Keratinocyte (primary cell): ENCODE measurements at regions not wholly inside any gene's neighbourhood (a gene's known extent, or its start where the extent isn't known, plus 50 kb on each side); places are given as distances from the start of the nearest gene placed in this dataset.

Experiments
- DNase-seq: peaks from one replicate; pipeline ENCODE4 v3.0.0-alpha.2; 2011; ENCODE audit warnings: low read depth, missing footprints, low spot score
- FAIRE-seq: peaks from 2 replicates; lab custom pipeline; 2011; peaks lifted over from hg19 to GRCh38; lab: Jason Lieb, UNC
- H2AFZ ChIP-seq: 2 replicates; pipeline ENCODE4 v1.6.0; 2012; ENCODE audit warnings: low read length, control low read depth, inconsistent platforms; ENCODE audit not compliant: control insufficient read depth
- H3K27ac ChIP-seq: 2 replicates; pipeline ENCODE4 v1.5.1; 2011; ENCODE audit warnings: low read length; ENCODE audit not compliant: control insufficient read depth, insufficient read depth
- H3K27me3 ChIP-seq: 3 replicates; pipeline ENCODE4 v1.6.0; 2011; ENCODE audit warnings: low read length; ENCODE audit not compliant: control insufficient read depth, insufficient read depth; ENCODE audit errors: extremely low read depth
- H3K36me3 ChIP-seq, 2 experiments: 2 replicates in 1 of 2; 3 replicates in 1 of 2; pipeline ENCODE4 v1.5.1; 2011; ENCODE audit warnings: low read length in 2 of 2, mild to moderate bottlenecking in 1 of 2; ENCODE audit not compliant: control insufficient read depth in 2 of 2, insufficient read depth in 2 of 2; ENCODE audit errors: extremely low read depth in 1 of 2
- H3K4me1 ChIP-seq: 3 replicates; pipeline ENCODE4 v1.5.1; 2011; ENCODE audit warnings: low read length; ENCODE audit not compliant: control insufficient read depth, insufficient read depth; ENCODE audit errors: extremely low read depth
- H3K4me2 ChIP-seq: 3 replicates; pipeline ENCODE4 v1.6.0; 2011; ENCODE audit warnings: low read depth, low read length; ENCODE audit not compliant: control insufficient read depth, insufficient read depth; ENCODE audit errors: extremely low read depth
- H3K4me3 ChIP-seq, 3 experiments: fragments of 200-600 bp in 1 of 3; sonication (generic) in 1 of 3; 2 replicates in 2 of 3; 3 replicates in 1 of 3; pipeline ENCODE4 v1.5.1; 2011 to 2016; ENCODE audit warnings: low read length in 3 of 3, mild to moderate bottlenecking in 3 of 3, control low read depth in 2 of 3, inconsistent platforms in 1 of 3, low read depth in 1 of 3, mixed read lengths in 1 of 3, mixed run types in 1 of 3, moderate library complexity in 1 of 3; ENCODE audit not compliant: control insufficient read depth in 2 of 3, insufficient read depth in 2 of 3; ENCODE audit errors: extremely low read depth in 1 of 3
- H3K79me2 ChIP-seq: 2 replicates; pipeline ENCODE4 v1.6.0; 2012; ENCODE audit warnings: low read length; ENCODE audit not compliant: control insufficient read depth, insufficient read depth
- H3K9ac ChIP-seq: 3 replicates; pipeline ENCODE4 v1.6.0; 2011; ENCODE audit warnings: low read length; ENCODE audit not compliant: control insufficient read depth, insufficient read depth; ENCODE audit errors: extremely low read depth
- H3K9me1 ChIP-seq: 3 replicates; pipeline ENCODE4 v1.6.0; 2011; ENCODE audit warnings: low read length; ENCODE audit not compliant: control insufficient read depth, insufficient read depth; ENCODE audit errors: extremely low read depth
- H3K9me3 ChIP-seq: 2 replicates; pipeline ENCODE4 v1.5.1; 2012; ENCODE audit warnings: low read depth, low read length; ENCODE audit not compliant: control insufficient read depth
- H4K20me1 ChIP-seq: 3 replicates; pipeline ENCODE4 v1.6.0; 2011; ENCODE audit warnings: low read length; ENCODE audit not compliant: control insufficient read depth, insufficient read depth; ENCODE audit errors: extremely low read depth
- CTCF ChIP-seq, 3 experiments: IDR thresholded peaks in 1 of 3; conservative IDR thresholded peaks in 1 of 3; optimal IDR thresholded peaks in 1 of 3; 2 replicates in 2 of 3; 3 replicates in 1 of 3; pipeline versions ENCODE3 to v1.5.1; 2011; ENCODE audit warnings: low read length in 3 of 3, mild to moderate bottlenecking in 3 of 3, moderate library complexity in 2 of 3, control low read depth in 1 of 3, inconsistent platforms in 1 of 3; ENCODE audit not compliant: insufficient read depth in 2 of 3; ENCODE audit errors: extremely low read depth in 1 of 3
- EZH2 ChIP-seq: IDR thresholded peaks from one replicate; pipeline ENCODE4 v1.6.1; 2012; ENCODE audit warnings: inconsistent platforms, mild to moderate bottlenecking, low read length, moderate library complexity
- dilution Hi-C: fragments of 300-500 bp; cut with MboI; formaldehyde crosslinking; loops from one replicate; pipeline ENCODE4 v1.7.0; 2020; ENCODE audit warnings: low sequenced_read_pairs; ENCODE audit not compliant: extremely low pct_ligation_motif_present

- Histone ChIP-seq H3K9me1 (no peaks in the 10 kb centered on the region), H2AFZ (no peak overlapping the region), H3K79me2 (no peaks in the 10 kb centered on the region), H3K27me3 (peaks cover 7% of the 10 kb centered on the region), H4K20me1 (no peaks in the 10 kb centered on the region), H3K36me3 (no peaks in the 10 kb centered on the region), H3K4me2 (no peak overlapping the region), H3K4me3 (no peak overlapping the region), H3K27ac (no peak overlapping the region), H3K4me1 (no peaks in the 10 kb centered on the region), H3K9me3 (no peaks in the 10 kb centered on the region), H3K9ac (no peak overlapping the region)
- TF ChIP-seq CTCF (optimal IDR thresholded peaks at IDR 0.05 in 1 of 3, IDR thresholded peaks at IDR 0.05 in 1 of 3, conservative IDR thresholded peaks at IDR 0.05 in 1 of 3; ENCODE audit: extremely low read depth in 1 of 3, insufficient read depth in 2 of 3, low read length in 3 of 3) (no peak), EZH2 (no peak)
- dilution Hi-C loops, result no loop called here
- FAIRE-seq, result no peak
- DNase-seq, result no peak
Measured at GRCh38 chr12:93205361-93205760, 172.4 kb upstream of the NUDT4 start.

DNA sequence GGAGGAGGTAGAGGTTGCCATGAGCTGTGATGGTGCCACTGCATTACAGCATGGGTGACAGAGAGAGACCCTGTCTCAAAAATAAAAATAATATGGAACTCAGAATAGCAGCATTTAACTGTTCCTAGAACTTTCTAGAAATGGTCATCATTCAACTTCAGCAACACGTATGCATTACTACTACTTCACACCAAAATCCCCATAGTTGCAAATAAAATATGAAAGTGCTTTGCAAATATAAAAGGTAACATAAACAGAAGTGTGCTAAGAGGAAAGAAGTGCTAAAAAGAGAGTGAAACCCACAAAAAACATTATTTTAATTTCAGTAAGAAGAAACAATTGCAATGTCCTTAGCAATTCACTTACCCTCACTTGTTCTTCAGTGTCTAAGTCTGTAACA lies 169.7 kb upstream of the NUDT4 start:
- FAIRE-seq, result no peak
- H3K4me1 ChIP-seq, result no peaks in the 10 kb centered on the region
- no peaks in the 10 kb centered on the region for H4K20me1 ChIP-seq
- dilution Hi-C loops, result no loop called here
- no peak for TF ChIP-seq EZH2
- H2AFZ ChIP-seq, result no peak overlapping the region
- H3K9me1 ChIP-seq, result no peaks in the 10 kb centered on the region
- no peak for DNase-seq
- H3K36me3 ChIP-seq, result no peaks in the 10 kb centered on the region
- no peaks in the 10 kb centered on the region for H3K79me2 ChIP-seq
- no peak overlapping the region for H3K9ac ChIP-seq
- no peak overlapping the region for H3K4me3 ChIP-seq
- H3K27ac ChIP-seq, result no peak overlapping the region
- no peaks in the 10 kb centered on the region for H3K27me3 ChIP-seq
- H3K9me3 ChIP-seq, result no peaks in the 10 kb centered on the region
- H3K4me2 ChIP-seq, result no peak overlapping the region

GRCh38 chr12:93214523-93215289 lies 163.0 kb upstream of the NUDT4 start:
- Histone ChIP-seq H3K9ac (no peak overlapping the region), H3K4me1 (no peaks in the 10 kb centered on the region), H2AFZ (no peak overlapping the region), H4K20me1 (no peaks in the 10 kb centered on the region), H3K79me2 (no peaks in the 10 kb centered on the region), H3K4me2 (no peak overlapping the region), H3K9me3 (no peaks in the 10 kb centered on the region), H3K4me3 (no peak overlapping the region), H3K27ac (no peak overlapping the region), H3K27me3 (no peaks in the 10 kb centered on the region), H3K36me3 (no peaks in the 10 kb centered on the region), H3K9me1 (no peaks in the 10 kb centered on the region)
- FAIRE-seq (no peak), DNase-seq (no peak)
- no peak for TF ChIP-seq CTCF (optimal IDR thresholded peaks at IDR 0.05 in 1 of 3, IDR thresholded peaks at IDR 0.05 in 1 of 3, conservative IDR thresholded peaks at IDR 0.05 in 1 of 3; ENCODE audit: extremely low read depth in 1 of 3, insufficient read depth in 2 of 3, low read length in 3 of 3)
- no peak for TF ChIP-seq EZH2
- dilution Hi-C loops, result no loop called here
